GM23338 (cell line): ENCODE measurements at regions not wholly inside any gene's neighbourhood (a gene's known extent, or its start where the extent isn't known, plus 50 kb on each side); places are given as distances from the start of the nearest gene placed in this dataset.

ENCODE experiments used
- ATAC-seq: fragments of 200-7000 bp; cut with Tn5 transposase; 3 replicates; pipeline ENCODE4 v1.9.1; 2020
- DNase-seq: peaks from one replicate; pipeline ENCODE4 v3.0.0-alpha.2; 2015; ENCODE audit warnings: low spot score
- H2AFZ ChIP-seq: fragments of 200-600 bp; sonication (generic); 2 replicates; pipeline ENCODE4 v1.8.0; 2016; ENCODE audit warnings: antibody characterized with exemption, mild to moderate bottlenecking, moderate library complexity
- H3F3A ChIP-seq: fragments of 200-600 bp; sonication (generic); replicated peaks from 2 replicates; pipeline ENCODE4 v1.8.0; 2017; ENCODE audit warnings: antibody characterized with exemption, mixed run types, low read depth
- H3K27ac ChIP-seq: fragments of 200-600 bp; sonication (generic); 2 replicates; pipeline ENCODE4 v1.6.1; 2016; ENCODE audit warnings: low read depth
- H3K27me3 ChIP-seq: fragments of 200-600 bp; sonication (generic); 2 replicates; pipeline ENCODE4 v1.8.0; 2016; ENCODE audit warnings: mild to moderate bottlenecking, mixed run types, moderate library complexity; ENCODE audit not compliant: insufficient read depth
- H3K36me3 ChIP-seq: fragments of 200-600 bp; sonication (generic); 2 replicates; pipeline ENCODE4 v1.8.0; 2016; ENCODE audit warnings: mild to moderate bottlenecking; ENCODE audit not compliant: insufficient read depth
- H3K4me1 ChIP-seq: fragments of 200-600 bp; sonication (generic); 2 replicates; pipeline ENCODE4 v1.8.0; 2016; ENCODE audit warnings: mild to moderate bottlenecking, moderate library complexity; ENCODE audit not compliant: insufficient read depth
- H3K4me2 ChIP-seq: fragments of 200-600 bp; sonication (generic); 2 replicates; pipeline ENCODE4 v1.7.1; 2017; ENCODE audit warnings: mixed run types
- H3K4me3 ChIP-seq: fragments of 200-600 bp; sonication (generic); 2 replicates; pipeline ENCODE4 v1.6.1; 2016; ENCODE audit warnings: mixed run types
- H3K79me2 ChIP-seq: fragments of 200-600 bp; sonication (generic); replicated peaks from 2 replicates; pipeline ENCODE4 v1.8.0; 2017; ENCODE audit warnings: mild to moderate bottlenecking; ENCODE audit not compliant: insufficient read depth
- H3K9me2 ChIP-seq: fragments of 200-600 bp; sonication (generic); 2 replicates; pipeline ENCODE4 v1.8.0; 2017; ENCODE audit not compliant: insufficient read depth
- H4K20me1 ChIP-seq: fragments of 200-600 bp; sonication (generic); replicated peaks from 2 replicates; pipeline ENCODE4 v1.8.0; 2017; ENCODE audit warnings: mild to moderate bottlenecking; ENCODE audit not compliant: insufficient read depth
- H3K27ac Mint-ChIP-seq: 2 replicates; pipeline ENCODE4 v1.8.0; 2020; ENCODE audit warnings: inconsistent platforms, mild to moderate bottlenecking, moderate library complexity, mixed read lengths
- H3K27me3 Mint-ChIP-seq: 3 replicates; pipeline ENCODE4 v1.8.0; 2022; ENCODE audit warnings: low read depth, mild to moderate bottlenecking, moderate library complexity, mixed read lengths, inconsistent platforms; ENCODE audit not compliant: insufficient read depth, poor library complexity
- H3K36me3 Mint-ChIP-seq: 3 replicates; pipeline ENCODE4 v1.8.0; 2021; ENCODE audit warnings: low read depth, mild to moderate bottlenecking, inconsistent platforms, moderate library complexity, mixed read lengths
- H3K4me1 Mint-ChIP-seq: 3 replicates; pipeline ENCODE4 v1.8.0; 2020; ENCODE audit warnings: mild to moderate bottlenecking, inconsistent platforms, mixed read lengths
- H3K4me3 Mint-ChIP-seq: 3 replicates; pipeline ENCODE4 v1.8.0; 2021; ENCODE audit warnings: moderate library complexity, mild to moderate bottlenecking, inconsistent platforms, mixed read lengths
- H3K9me3 Mint-ChIP-seq: 3 replicates; pipeline ENCODE4 v1.8.0; 2020; ENCODE audit warnings: moderate library complexity, mild to moderate bottlenecking, inconsistent platforms, mixed read lengths
- CREB1 ChIP-seq: fragments of 250-450 bp; sonication (Bioruptor Pico); IDR thresholded peaks from 2 replicates; pipeline ENCODE4 v1.5.0; 2020; ENCODE audit warnings: low read depth, mild to moderate bottlenecking, moderate library complexity
- EZH2phosphoT487 ChIP-seq: fragments of 200-600 bp; sonication (generic); IDR thresholded peaks from one replicate; pipeline ENCODE4 v1.8.1; 2018; ENCODE audit warnings: antibody characterized with exemption; ENCODE audit not compliant: unreplicated experiment
- NANOG ChIP-seq: IDR thresholded peaks from 2 replicates; pipeline ENCODE4 v1.6.1; 2016; ENCODE audit warnings: antibody characterized with exemption, borderline replicate concordance
- POLR2AphosphoS5 ChIP-seq: IDR thresholded peaks from 2 replicates; pipeline ENCODE4 v1.6.1; 2016; ENCODE audit warnings: antibody characterized with exemption, low read depth
- STAT1 ChIP-seq: IDR thresholded peaks from one replicate; pipeline ENCODE4 v1.6.1; 2016; ENCODE audit warnings: antibody characterized with exemption; ENCODE audit not compliant: unreplicated experiment
- ZNF114 ChIP-seq: fragments of 250-450 bp; sonication (Bioruptor Pico); IDR thresholded peaks from 2 replicates; pipeline ENCODE4 v1.5.0; 2020; ENCODE audit warnings: mild to moderate bottlenecking, moderate library complexity
- ZNF331 ChIP-seq: fragments of 250-450 bp; sonication (Bioruptor Pico); IDR thresholded peaks from 2 replicates; pipeline ENCODE4 v1.5.0; 2020; ENCODE audit warnings: low read depth, mild to moderate bottlenecking, moderate library complexity
- TF ChIP-seq, protein P1 (sequence below): fragments of 250-450 bp; sonication (Bioruptor Pico); IDR thresholded peaks from 2 replicates; pipeline ENCODE4 v1.5.0; 2020; ENCODE audit warnings: mild to moderate bottlenecking, moderate library complexity
- TF ChIP-seq, protein P2 (sequence below): IDR thresholded peaks from 2 replicates; pipeline ENCODE4 v1.6.1; 2016; ENCODE audit warnings: antibody characterized with exemption
- TF ChIP-seq, protein P3 (sequence below): IDR thresholded peaks from one replicate; pipeline ENCODE4 v1.6.1; 2018; ENCODE audit warnings: antibody characterized with exemption; ENCODE audit not compliant: unreplicated experiment
- TF ChIP-seq, protein P4 (sequence below), 2 experiments: fragments of 200-600 bp in 1 of 2; sonication (generic) in 1 of 2; conservative IDR thresholded peaks; 2 replicates each; pipeline versions ENCODE4 v1.5.1 to v1.6.1; 2016 to 2017; ENCODE audit warnings: antibody characterized with exemption in 2 of 2, low read depth in 2 of 2, mild to moderate bottlenecking in 2 of 2, moderate library complexity in 1 of 2

DNA sequence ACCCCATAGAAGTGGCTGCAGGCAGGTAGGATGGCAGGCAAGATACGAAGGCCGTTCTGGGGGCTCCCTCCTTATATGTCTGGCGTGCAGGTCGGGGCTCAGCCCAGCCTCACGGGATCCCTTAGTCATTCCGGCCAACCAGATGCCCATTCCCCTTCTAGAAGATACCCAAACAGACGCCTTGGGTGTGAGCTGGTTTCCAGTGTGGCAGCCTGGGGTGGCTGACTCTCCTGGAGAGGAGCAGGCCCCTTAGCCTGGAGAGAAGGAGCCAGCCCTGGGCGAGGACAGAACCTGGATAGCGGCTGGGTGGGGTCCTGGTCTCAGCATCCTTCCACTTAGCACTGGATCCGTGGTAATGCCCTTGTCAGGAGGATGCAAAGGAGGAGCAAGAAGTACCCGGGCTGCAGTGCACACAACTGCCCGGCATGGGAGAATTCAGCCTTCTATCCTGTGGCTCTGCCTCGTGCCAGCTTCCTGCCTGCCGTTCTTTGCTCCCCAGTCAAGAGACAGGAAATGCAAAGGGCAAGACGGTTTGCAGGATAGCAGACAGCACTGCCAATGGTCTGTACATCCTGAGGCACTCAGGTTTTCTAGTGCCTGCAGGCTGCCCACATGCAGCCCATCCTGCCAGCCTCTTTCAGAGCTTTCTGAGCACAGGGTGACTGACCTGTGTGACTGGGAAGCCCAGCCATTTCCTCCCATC lies 56.7 kb upstream of the WASF3 start (continued):
- TF ChIP-seq, protein P1, sequence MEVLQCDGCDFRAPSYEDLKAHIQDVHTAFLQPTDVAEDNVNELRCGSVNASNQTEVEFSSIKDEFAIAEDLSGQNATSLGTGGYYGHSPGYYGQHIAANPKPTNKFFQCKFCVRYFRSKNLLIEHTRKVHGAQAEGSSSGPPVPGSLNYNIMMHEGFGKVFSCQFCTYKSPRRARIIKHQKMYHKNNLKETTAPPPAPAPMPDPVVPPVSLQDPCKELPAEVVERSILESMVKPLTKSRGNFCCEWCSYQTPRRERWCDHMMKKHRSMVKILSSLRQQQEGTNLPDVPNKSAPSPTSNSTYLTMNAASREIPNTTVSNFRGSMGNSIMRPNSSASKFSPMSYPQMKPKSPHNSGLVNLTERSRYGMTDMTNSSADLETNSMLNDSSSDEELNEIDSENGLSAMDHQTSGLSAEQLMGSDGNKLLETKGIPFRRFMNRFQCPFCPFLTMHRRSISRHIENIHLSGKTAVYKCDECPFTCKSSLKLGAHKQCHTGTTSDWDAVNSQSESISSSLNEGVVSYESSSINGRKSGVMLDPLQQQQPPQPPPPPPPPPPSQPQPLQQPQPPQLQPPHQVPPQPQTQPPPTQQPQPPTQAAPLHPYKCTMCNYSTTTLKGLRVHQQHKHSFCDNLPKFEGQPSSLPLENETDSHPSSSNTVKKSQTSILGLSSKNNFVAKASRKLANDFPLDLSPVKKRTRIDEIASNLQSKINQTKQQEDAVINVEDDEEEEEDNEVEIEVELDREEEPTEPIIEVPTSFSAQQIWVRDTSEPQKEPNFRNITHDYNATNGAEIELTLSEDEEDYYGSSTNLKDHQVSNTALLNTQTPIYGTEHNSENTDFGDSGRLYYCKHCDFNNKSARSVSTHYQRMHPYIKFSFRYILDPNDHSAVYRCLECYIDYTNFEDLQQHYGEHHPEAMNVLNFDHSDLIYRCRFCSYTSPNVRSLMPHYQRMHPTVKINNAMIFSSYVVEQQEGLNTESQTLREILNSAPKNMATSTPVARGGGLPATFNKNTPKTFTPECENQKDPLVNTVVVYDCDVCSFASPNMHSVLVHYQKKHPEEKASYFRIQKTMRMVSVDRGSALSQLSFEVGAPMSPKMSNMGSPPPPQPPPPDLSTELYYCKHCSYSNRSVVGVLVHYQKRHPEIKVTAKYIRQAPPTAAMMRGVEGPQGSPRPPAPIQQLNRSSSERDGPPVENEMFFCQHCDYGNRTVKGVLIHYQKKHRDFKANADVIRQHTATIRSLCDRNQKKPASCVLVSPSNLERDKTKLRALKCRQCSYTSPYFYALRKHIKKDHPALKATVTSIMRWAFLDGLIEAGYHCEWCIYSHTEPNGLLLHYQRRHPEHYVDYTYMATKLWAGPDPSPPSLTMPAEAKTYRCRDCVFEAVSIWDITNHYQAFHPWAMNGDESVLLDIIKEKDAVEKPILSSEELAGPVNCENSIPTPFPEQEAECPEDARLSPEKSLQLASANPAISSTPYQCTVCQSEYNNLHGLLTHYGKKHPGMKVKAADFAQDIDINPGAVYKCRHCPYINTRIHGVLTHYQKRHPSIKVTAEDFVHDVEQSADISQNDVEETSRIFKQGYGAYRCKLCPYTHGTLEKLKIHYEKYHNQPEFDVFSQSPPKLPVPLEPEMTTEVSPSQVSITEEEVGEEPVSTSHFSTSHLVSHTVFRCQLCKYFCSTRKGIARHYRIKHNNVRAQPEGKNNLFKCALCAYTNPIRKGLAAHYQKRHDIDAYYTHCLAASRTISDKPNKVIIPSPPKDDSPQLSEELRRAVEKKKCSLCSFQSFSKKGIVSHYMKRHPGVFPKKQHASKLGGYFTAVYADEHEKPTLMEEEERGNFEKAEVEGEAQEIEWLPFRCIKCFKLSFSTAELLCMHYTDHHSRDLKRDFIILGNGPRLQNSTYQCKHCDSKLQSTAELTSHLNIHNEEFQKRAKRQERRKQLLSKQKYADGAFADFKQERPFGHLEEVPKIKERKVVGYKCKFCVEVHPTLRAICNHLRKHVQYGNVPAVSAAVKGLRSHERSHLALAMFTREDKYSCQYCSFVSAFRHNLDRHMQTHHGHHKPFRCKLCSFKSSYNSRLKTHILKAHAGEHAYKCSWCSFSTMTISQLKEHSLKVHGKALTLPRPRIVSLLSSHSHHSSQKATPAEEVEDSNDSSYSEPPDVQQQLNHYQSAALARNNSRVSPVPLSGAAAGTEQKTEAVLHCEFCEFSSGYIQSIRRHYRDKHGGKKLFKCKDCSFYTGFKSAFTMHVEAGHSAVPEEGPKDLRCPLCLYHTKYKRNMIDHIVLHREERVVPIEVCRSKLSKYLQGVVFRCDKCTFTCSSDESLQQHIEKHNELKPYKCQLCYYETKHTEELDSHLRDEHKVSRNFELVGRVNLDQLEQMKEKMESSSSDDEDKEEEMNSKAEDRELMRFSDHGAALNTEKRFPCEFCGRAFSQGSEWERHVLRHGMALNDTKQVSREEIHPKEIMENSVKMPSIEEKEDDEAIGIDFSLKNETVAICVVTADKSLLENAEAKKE (CRISPR knock-in tag) = no peak
- TF ChIP-seq POLR2AphosphoS5 = no peak
- no peak for TF ChIP-seq NANOG

DNA sequence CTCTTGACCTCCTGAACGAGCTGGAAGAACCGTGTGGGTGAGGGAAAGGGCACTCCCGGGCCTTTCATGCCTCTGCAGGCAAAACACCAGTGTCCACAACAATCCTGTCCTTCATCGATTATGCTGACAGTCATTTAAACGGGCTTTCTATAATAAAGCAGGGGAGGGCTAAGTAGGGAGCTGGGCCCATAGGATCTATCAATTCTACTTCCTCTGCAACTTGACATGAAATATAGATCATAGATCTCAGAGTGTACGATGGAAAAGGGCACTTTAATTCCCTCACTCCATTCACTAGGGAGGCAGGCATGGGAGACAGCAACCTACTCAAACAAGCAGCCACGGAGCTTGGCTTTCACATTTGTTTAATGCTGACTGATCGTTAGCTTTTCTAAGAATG lies 55.8 kb upstream of the WASF3 start:
- DNase-seq (no peak), ATAC-seq (no peak)
- H3K4me1 ChIP-seq = no peaks in the 10 kb centered on the region
- Mint-ChIP-seq H3K9me3 (peaks cover 3% of the 10 kb centered on the region; the same call in 1 of the 3 replicates), H3K4me3 (no peak overlapping the region), H3K27me3 (peaks cover 7% of the 10 kb centered on the region), H3K4me1 (peaks cover 10% of the 10 kb centered on the region; the same call in 2 of the 3 replicates), H3K36me3 (no peaks in the 10 kb centered on the region), H3K27ac (no peak overlapping the region)
- no peaks in the 10 kb centered on the region for H3K27me3 ChIP-seq
- no peaks in the 10 kb centered on the region for H3F3A ChIP-seq
- 0 out of 2 replicates have a peak overlapping the region, but pooled peaks have one; percentile 74 for H2AFZ ChIP-seq
- H3K36me3 ChIP-seq = no peaks in the 10 kb centered on the region
- H3K79me2 ChIP-seq = no peaks in the 10 kb centered on the region
- no peak overlapping the region for H3K4me3 ChIP-seq
- no peaks in the 10 kb centered on the region for H4K20me1 ChIP-seq
- H3K4me2 ChIP-seq = no peak overlapping the region
- no peak overlapping the region for H3K27ac ChIP-seq
- no peaks in the 10 kb centered on the region for H3K9me2 ChIP-seq
- TF ChIP-seq ZNF331 (CRISPR knock-in tag) = no peak
- TF ChIP-seq EZH2phosphoT487 = no peak
- TF ChIP-seq STAT1 = no peak
- TF ChIP-seq POLR2AphosphoS5 = no peak
- no peak for TF ChIP-seq ZNF114 (CRISPR knock-in tag)
- TF ChIP-seq, protein P2, sequence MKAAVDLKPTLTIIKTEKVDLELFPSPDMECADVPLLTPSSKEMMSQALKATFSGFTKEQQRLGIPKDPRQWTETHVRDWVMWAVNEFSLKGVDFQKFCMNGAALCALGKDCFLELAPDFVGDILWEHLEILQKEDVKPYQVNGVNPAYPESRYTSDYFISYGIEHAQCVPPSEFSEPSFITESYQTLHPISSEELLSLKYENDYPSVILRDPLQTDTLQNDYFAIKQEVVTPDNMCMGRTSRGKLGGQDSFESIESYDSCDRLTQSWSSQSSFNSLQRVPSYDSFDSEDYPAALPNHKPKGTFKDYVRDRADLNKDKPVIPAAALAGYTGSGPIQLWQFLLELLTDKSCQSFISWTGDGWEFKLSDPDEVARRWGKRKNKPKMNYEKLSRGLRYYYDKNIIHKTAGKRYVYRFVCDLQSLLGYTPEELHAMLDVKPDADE = no peak
- TF ChIP-seq CREB1 (CRISPR knock-in tag) = no peak
- TF ChIP-seq, protein P3, sequence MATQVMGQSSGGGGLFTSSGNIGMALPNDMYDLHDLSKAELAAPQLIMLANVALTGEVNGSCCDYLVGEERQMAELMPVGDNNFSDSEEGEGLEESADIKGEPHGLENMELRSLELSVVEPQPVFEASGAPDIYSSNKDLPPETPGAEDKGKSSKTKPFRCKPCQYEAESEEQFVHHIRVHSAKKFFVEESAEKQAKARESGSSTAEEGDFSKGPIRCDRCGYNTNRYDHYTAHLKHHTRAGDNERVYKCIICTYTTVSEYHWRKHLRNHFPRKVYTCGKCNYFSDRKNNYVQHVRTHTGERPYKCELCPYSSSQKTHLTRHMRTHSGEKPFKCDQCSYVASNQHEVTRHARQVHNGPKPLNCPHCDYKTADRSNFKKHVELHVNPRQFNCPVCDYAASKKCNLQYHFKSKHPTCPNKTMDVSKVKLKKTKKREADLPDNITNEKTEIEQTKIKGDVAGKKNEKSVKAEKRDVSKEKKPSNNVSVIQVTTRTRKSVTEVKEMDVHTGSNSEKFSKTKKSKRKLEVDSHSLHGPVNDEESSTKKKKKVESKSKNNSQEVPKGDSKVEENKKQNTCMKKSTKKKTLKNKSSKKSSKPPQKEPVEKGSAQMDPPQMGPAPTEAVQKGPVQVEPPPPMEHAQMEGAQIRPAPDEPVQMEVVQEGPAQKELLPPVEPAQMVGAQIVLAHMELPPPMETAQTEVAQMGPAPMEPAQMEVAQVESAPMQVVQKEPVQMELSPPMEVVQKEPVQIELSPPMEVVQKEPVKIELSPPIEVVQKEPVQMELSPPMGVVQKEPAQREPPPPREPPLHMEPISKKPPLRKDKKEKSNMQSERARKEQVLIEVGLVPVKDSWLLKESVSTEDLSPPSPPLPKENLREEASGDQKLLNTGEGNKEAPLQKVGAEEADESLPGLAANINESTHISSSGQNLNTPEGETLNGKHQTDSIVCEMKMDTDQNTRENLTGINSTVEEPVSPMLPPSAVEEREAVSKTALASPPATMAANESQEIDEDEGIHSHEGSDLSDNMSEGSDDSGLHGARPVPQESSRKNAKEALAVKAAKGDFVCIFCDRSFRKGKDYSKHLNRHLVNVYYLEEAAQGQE = no peak
- TF ChIP-seq, protein P4, sequence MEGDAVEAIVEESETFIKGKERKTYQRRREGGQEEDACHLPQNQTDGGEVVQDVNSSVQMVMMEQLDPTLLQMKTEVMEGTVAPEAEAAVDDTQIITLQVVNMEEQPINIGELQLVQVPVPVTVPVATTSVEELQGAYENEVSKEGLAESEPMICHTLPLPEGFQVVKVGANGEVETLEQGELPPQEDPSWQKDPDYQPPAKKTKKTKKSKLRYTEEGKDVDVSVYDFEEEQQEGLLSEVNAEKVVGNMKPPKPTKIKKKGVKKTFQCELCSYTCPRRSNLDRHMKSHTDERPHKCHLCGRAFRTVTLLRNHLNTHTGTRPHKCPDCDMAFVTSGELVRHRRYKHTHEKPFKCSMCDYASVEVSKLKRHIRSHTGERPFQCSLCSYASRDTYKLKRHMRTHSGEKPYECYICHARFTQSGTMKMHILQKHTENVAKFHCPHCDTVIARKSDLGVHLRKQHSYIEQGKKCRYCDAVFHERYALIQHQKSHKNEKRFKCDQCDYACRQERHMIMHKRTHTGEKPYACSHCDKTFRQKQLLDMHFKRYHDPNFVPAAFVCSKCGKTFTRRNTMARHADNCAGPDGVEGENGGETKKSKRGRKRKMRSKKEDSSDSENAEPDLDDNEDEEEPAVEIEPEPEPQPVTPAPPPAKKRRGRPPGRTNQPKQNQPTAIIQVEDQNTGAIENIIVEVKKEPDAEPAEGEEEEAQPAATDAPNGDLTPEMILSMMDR (conservative IDR thresholded peaks at IDR 0.05; ENCODE audit: low read depth in 2 of 2) = no peak
